ENCODE measurements at regions not wholly inside any gene's neighbourhood (a gene's known extent, or its start where the extent isn't known, plus 50 kb on each side); places are given as distances from the start of the nearest gene placed in this dataset.

DNA sequence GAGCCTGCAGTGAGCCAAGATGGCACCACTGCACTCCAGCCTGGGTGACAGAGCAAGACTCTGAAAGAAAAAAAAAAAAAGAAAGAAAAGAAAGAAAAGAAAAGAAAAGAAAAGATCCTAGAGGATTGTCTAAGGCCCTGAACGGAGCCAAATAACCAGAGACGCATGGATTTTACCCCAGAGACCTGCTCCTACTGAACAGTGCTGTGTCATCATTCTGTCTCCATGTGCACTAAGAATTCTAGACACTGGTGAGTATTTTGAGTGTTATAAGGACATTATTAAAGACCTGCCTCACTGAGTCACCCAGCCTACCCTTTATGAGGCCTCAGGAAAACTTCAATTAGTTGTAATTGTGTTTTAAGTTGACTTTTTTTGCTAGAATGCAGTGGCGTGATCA, 61.9 kb upstream of the RIOK3 start:
- no peak for DNase-seq

DNA sequence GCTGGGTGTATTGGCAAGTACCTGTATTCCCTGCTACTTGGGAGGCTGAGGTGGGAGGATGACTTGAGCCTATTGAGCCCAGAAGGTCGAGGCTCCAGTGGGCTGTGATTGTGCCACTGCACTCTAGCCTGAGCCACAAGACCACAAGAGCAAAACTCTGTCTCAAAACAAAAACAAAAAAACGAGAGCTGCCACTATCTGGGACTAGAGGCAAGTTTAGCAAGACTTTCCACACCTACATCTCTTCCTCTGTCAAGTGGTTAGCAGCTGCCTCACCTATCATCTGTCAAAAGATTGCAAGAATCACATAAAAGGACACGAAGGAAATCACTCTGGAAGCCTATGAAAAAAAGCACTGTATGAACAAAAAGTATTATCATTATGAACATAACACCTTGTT, 55.2 kb upstream of the RIOK3 start:
- DNase-seq: no peak

DNA sequence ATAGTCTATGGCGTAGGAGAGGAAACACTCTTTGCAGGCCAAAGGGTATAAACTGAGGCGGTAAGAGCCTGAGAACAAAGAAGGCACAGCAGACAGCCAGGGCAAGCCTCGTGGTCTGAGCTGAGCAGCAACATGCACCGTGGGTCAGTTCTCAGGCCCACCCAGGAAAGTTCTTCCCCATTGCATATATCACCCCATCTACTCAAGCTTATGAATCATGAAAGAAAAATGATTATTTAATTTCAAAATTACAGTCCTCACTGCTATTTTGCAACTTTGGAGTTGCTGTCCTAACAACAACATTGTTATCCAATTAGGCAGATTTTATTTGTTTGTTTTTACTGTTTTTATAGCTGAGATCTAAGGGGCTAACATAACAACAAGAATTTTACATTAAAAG, 54.7 kb upstream of the RIOK3 start:
- DNase-seq: no peak

DNA sequence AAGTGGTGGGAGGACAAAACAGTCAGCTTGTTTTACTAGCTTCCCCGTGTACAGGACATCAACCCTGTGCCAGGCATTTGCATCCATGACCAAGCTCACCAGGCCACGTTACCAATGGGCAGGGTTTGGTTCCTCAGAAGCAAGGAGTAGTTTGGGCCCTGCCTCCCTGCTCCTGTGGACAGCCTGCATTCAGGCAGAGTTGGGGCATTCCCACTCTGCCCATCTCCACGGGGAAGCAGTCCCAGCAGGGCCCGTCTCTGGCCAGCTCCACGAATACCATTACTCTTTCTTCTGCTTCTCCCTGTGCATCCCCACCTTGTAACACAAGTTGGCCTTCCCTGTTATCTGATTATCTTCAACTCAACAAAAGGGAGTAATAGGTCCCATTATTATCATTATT, 54.0 kb upstream of the RIOK3 start:
- DNase-seq: no peak

DNA sequence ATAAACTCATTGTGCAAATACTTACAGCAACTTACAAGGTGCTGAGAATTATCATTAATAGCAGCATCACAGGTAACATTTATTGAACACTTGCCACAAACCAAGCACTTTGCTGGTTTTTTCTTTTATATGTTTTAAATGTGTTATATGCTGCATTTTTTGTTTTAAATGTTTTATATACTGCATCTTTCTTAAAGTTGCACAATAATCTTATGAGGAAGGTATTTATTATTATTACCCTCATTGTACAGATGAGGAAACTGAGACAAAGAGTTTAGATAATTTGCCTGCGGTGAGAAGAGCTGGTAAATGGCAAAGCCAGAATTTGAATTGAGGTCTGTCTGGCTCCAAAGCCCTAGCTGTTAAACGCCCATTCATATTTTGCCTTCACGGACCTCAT, 52.2 kb upstream of the RIOK3 start:
- DNase-seq: no peak

DNA sequence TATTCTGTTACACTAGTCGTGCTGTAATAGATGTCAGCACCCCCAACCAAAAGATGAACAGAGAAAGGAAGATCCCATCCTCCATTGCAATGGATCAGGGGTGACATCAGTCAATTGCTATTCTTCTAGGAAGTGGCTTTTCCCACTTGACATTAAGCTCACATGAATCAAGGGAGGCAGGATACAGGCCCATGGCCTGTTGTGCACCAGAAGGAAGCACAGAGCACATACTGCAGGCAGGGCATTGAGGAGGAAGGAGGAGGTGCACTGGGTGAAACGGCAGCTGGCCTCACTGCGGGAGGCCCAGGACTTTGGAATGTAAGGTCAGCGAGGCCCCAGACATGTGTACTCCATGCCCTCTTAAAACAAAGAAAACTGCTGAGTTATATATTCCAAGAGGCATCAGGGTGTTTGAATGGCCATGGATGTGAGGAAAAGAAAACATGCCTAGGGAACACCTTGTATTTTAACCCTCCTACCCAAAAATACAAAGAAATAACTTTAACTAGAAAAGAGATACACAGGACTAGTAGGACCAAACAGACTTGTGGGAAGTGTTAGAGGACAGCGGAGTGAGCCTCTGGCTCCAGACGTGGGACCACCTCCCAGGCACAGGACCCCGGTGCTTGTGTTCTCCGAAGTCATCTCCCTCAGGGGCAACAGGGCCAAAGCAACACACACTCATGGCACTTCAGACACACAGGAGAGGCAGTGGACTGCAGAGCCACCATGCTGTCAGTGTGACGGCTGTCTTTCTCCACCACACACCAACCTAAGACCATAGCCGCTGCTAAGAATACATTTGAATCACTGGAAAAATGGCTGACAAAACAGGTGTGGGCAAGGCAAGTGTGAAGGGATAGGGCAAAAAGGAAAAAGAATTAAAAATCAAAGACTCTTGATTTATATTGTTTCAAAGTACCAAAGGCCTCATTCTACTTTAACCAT, 51.4 kb upstream of the RIOK3 start:
- peak; percentile 47 for DNase-seq

Measured in NCI-H226 (cell line).